ENCODE measurements at regions not wholly inside any gene's neighbourhood (a gene's known extent, or its start where the extent isn't known, plus 50 kb on each side); places are given as distances from the start of the nearest gene placed in this dataset.
A peak's percentile ranks its signal among the peaks of the same experiment; 100 is the strongest.

- no peak overlapping the region for H3K4me3 ChIP-seq (replicated peaks; ENCODE audit: low read depth, low read length)
- TF ChIP-seq, protein P1, sequence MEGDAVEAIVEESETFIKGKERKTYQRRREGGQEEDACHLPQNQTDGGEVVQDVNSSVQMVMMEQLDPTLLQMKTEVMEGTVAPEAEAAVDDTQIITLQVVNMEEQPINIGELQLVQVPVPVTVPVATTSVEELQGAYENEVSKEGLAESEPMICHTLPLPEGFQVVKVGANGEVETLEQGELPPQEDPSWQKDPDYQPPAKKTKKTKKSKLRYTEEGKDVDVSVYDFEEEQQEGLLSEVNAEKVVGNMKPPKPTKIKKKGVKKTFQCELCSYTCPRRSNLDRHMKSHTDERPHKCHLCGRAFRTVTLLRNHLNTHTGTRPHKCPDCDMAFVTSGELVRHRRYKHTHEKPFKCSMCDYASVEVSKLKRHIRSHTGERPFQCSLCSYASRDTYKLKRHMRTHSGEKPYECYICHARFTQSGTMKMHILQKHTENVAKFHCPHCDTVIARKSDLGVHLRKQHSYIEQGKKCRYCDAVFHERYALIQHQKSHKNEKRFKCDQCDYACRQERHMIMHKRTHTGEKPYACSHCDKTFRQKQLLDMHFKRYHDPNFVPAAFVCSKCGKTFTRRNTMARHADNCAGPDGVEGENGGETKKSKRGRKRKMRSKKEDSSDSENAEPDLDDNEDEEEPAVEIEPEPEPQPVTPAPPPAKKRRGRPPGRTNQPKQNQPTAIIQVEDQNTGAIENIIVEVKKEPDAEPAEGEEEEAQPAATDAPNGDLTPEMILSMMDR (IDR thresholded peaks at IDR 0.05; ENCODE audit: low read length, missing control alignments), result no peak
- DNase-seq (ENCODE audit: low read depth), result peak; percentile 64
These were observed 68.6 kb upstream of the YWHAQ start for GRCh38 chr2:9699139-9700108.

GRCh38 chr2:9700109-9700495 is 69.3 kb upstream of the YWHAQ start:
- no peak for DNase-seq (ENCODE audit: low read depth)
- TF ChIP-seq, protein P1 (IDR thresholded peaks at IDR 0.05; ENCODE audit: low read length, missing control alignments), result no peak
- H3K4me3 ChIP-seq (replicated peaks; ENCODE audit: low read depth, low read length), result no peak overlapping the region

GRCh38 chr2:9702604-9703084 is 71.8 kb upstream of the YWHAQ start:
- TF ChIP-seq, protein P1 (IDR thresholded peaks at IDR 0.05; ENCODE audit: low read length, missing control alignments), result no peak
- no peak for DNase-seq (ENCODE audit: low read depth)
- H3K4me3 ChIP-seq (replicated peaks; ENCODE audit: low read depth, low read length), result no peak overlapping the region

DNA sequence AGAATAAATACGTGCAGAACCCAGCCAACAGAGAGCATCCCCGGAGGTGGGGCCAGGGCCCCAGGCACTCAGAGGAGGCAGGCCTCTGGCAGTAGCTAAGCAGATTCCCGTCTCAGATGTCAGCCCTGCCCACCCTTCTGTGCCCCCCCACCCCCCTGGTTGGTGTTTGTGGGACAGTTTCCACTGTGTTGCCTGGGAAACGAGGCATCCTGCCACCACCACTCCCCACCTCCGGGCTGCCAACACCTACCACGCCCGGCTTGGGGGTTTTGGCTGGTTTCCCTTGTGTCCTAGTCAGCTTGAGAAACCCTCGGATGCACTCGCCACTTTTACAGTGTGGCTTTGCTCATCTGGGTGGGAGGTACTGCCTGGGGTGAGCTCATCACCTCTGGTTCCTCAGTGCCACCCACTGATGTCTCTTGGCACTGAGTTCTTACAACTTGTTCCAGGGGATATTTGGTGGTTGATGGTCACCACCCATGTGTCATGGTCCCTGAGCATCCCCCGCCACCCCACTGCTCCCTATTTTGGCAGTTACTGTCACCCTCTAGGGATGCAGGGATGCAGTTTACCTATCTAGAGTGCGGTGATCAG is 72.4 kb upstream of the YWHAQ start:
- TF ChIP-seq, protein P1 (IDR thresholded peaks at IDR 0.05; ENCODE audit: low read length, missing control alignments), result no peak
- H3K4me3 ChIP-seq (replicated peaks; ENCODE audit: low read depth, low read length), result no peak overlapping the region
- peak; percentile 77 for DNase-seq (ENCODE audit: low read depth)

DNA sequence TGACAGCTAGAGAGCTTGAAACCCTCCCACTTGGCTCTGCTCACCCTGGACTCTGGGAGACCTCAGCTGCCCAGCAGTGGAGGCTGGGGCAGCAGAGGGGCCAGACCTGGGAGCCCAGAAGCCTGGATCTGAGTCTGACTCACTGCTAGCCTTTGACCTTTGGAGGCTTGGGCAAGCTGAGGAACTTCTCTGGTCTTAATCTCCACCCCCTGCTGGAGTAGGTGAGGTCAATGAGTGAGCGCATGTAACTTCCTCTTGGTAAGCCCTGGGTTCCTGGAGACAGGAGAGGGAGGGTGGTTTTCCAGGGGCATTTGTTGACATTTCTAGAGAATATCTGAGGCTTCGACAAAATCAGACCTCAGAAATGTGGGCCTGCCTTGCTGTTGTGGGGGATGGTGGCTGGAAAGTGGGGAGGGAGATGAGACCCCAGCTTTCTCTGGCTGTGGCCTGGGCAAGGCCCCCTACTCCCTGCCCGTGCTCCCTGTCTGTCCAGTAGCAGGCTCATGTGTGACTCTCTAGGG is 73.0 kb upstream of the YWHAQ start:
- TF ChIP-seq, protein P1 (IDR thresholded peaks at IDR 0.05; ENCODE audit: low read length, missing control alignments), result no peak
- DNase-seq (ENCODE audit: low read depth), result peak; percentile 78
- H3K4me3 ChIP-seq (replicated peaks; ENCODE audit: low read depth, low read length), result no peak overlapping the region

DNA sequence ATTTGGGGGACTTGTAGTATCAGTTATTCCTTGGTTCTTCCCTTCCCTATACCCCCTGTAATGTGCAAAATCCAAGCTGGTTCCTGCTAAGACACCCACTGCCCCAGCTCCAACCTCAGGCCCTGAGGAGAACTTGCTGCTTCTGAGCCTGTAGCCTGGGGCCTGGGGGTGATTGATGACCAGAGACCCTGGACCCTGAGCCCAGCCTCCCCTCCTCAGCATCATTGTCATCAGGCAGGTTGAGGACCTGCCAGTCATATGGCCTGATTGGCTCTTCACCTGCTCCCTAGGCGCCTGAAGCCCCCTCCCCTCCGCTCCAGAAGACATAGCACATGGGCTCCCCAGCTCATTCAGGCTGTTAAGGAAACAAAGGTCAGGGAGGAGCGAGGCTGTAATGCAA is 73.8 kb upstream of the YWHAQ start:
- DNase-seq (ENCODE audit: low read depth), result no peak

More for the DNA sequence above, 73.8 kb upstream of the YWHAQ start:
- TF ChIP-seq, protein P1 (IDR thresholded peaks at IDR 0.05; ENCODE audit: low read length, missing control alignments), result no peak
- H3K4me3 ChIP-seq (replicated peaks; ENCODE audit: low read depth, low read length), result no peak overlapping the region

All from fibroblast of pulmonary artery (primary cell).